IMR-90 (cell line): ENCODE measurements at regions not wholly inside any gene's neighbourhood (a gene's known extent, or its start where the extent isn't known, plus 50 kb on each side); places are given as distances from the start of the nearest gene placed in this dataset.

Experiments
- CTCF ChIP-seq: conservative IDR thresholded peaks from 2 replicates; pipeline ENCODE4 v1.5.1; 2012; ENCODE audit warnings: mild to moderate bottlenecking, low read depth, low read length, improper control_type of control experiment
- MAZ ChIP-seq: IDR thresholded peaks from 2 replicates; pipeline ENCODE4 v1.6.1; 2012; ENCODE audit warnings: low read depth, mild to moderate bottlenecking, low read length, improper control_type of control experiment, moderate library complexity, borderline replicate concordance
- POLR2A ChIP-seq: IDR thresholded peaks from 2 replicates; pipeline ENCODE4 v1.6.1; 2012; ENCODE audit warnings: mild to moderate bottlenecking, low read depth, low read length
- RCOR1 ChIP-seq: IDR thresholded peaks from 2 replicates; pipeline ENCODE4 v1.6.1; 2012; ENCODE audit warnings: mild to moderate bottlenecking, low read length, improper control_type of control experiment; ENCODE audit not compliant: insufficient replicate concordance
- RFX5 ChIP-seq: IDR thresholded peaks from 2 replicates; pipeline ENCODE4 v1.8.0; 2012; ENCODE audit warnings: low read depth, mild to moderate bottlenecking, low read length, moderate library complexity
- SMC3 ChIP-seq: fragments of 150-350 bp; IDR thresholded peaks from 2 replicates; pipeline ENCODE4 v1.6.1; 2016; ENCODE audit warnings: low read depth, mild to moderate bottlenecking, antibody characterized with exemption, low read length, moderate library complexity

GRCh38 chr2:215531284-215531683 is 95.4 kb upstream of the FN1 start:
- TF ChIP-seq RFX5: no peak
- TF ChIP-seq MAZ: no peak
- TF ChIP-seq RCOR1: no peak
- no peak for TF ChIP-seq POLR2A
- TF ChIP-seq CTCF: no peak
- no peak for TF ChIP-seq SMC3
